ENCODE measurements at regions not wholly inside any gene's neighbourhood (a gene's known extent, or its start where the extent isn't known, plus 50 kb on each side); places are given as distances from the start of the nearest gene placed in this dataset.

DNA sequence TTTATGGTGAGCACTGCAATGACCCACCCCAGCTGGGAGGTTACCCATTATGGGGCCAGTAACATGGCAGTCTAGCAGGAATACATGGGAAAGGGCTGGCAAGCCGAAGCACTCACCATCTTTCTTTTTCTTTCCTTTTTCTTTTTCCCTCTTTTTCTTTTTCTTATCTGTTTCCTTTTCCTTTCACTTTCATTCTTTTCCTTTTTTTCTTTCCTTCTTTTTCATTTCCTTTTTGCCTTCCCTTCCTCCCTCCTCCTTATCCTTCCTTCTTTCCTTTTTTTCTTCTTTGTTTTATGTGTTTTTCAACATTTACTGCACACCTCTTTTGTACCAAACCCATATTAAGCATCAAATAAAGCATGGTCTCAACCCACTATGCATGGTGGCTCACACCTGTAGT lies 501.1 kb downstream of the MED13L start:
- Mint-ChIP-seq H3K36me3 (ENCODE audit: low read depth) (no peaks in the 10 kb centered on the region), H3K27me3 (ENCODE audit: low read depth) (peaks cover 24% of the 10 kb centered on the region), H3K9me3 (peaks cover 6% of the 10 kb centered on the region)

DNA sequence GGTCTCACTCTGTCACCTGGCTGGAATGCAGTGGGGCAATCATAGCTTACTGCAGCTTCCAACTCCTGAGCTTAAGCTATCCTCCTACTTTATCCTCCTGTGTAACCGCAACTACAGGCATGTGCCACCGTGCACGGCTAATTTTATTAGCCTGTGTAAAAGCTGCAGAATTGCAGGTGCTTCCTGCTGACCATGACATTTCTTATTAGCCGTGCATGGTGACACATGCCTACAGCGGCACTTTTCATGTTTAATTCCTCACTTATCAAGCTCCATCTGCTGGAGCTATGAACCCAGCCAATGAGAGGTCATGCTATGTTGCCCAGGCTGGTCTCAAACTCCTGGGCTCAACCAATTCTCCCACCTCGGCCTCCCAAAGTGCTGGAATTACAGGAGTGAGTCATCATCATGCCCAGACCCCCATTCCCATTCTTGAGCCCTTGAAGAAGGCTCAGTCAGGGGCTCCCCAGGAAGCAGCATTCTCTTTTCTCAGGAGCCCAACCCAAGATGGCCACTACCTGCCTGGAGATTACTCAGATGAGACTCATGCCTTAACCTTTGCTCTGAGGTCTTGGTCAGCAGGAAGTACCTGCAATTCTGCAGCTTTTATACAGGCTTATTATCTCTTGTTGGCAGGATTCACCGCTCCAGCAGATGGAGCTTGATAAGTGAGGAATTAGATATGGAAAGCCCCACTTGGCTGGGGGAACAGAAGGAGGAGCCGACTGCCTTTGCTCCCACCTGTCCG lies 503.2 kb downstream of the MED13L start:
- no peaks in the 10 kb centered on the region for H3K4me1 Mint-ChIP-seq
- TF ChIP-seq, protein P1, sequence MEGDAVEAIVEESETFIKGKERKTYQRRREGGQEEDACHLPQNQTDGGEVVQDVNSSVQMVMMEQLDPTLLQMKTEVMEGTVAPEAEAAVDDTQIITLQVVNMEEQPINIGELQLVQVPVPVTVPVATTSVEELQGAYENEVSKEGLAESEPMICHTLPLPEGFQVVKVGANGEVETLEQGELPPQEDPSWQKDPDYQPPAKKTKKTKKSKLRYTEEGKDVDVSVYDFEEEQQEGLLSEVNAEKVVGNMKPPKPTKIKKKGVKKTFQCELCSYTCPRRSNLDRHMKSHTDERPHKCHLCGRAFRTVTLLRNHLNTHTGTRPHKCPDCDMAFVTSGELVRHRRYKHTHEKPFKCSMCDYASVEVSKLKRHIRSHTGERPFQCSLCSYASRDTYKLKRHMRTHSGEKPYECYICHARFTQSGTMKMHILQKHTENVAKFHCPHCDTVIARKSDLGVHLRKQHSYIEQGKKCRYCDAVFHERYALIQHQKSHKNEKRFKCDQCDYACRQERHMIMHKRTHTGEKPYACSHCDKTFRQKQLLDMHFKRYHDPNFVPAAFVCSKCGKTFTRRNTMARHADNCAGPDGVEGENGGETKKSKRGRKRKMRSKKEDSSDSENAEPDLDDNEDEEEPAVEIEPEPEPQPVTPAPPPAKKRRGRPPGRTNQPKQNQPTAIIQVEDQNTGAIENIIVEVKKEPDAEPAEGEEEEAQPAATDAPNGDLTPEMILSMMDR (IDR thresholded peaks at IDR 0.05; ENCODE audit: unreplicated experiment in 3 of 3) = no peak
- no peak overlapping the region for H3K27ac Mint-ChIP-seq
- H3K27me3 Mint-ChIP-seq (ENCODE audit: low read depth) = peaks cover 24% of the 10 kb centered on the region
- H3K4me3 Mint-ChIP-seq = no peak overlapping the region
- H3K36me3 Mint-ChIP-seq (ENCODE audit: low read depth) = no peaks in the 10 kb centered on the region
- H3K9me3 Mint-ChIP-seq = peaks cover 6% of the 10 kb centered on the region

More for the DNA sequence above, 501.1 kb downstream of the MED13L start:
- Mint-ChIP-seq H3K4me3 (no peak overlapping the region), H3K27ac (no peak overlapping the region), H3K4me1 (no peaks in the 10 kb centered on the region)
- TF ChIP-seq, protein P1 (IDR thresholded peaks at IDR 0.05; ENCODE audit: unreplicated experiment in 3 of 3) = no peak

DNA sequence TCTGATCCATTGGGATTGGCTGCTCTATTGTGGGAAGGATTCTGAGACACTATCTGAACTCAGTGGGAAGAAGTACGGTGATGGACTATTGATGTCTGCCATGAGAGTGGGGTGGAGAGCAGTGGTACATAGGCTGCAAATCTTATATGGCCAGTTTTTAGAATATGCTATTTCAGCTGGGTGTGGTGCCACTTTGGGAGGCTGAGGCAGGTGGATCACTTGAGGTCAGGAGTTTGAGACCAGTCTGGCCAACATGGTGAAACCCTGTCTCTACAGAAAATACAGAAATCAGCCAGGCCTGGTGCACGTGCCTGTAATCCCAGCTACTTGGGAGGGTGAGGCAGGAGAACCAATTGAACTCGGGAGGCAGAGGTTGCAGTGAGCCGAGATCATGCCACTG lies 505.9 kb downstream of the MED13L start:
- no peak overlapping the region for H3K27ac Mint-ChIP-seq
- peaks cover 23% of the 10 kb centered on the region for H3K27me3 Mint-ChIP-seq (ENCODE audit: low read depth)
- H3K4me3 Mint-ChIP-seq = no peak overlapping the region
- no peaks in the 10 kb centered on the region for H3K36me3 Mint-ChIP-seq (ENCODE audit: low read depth)
- TF ChIP-seq, protein P1 (IDR thresholded peaks at IDR 0.05; ENCODE audit: unreplicated experiment in 3 of 3) = no peak
- H3K9me3 Mint-ChIP-seq = peaks cover 5% of the 10 kb centered on the region
- no peaks in the 10 kb centered on the region for H3K4me1 Mint-ChIP-seq

DNA sequence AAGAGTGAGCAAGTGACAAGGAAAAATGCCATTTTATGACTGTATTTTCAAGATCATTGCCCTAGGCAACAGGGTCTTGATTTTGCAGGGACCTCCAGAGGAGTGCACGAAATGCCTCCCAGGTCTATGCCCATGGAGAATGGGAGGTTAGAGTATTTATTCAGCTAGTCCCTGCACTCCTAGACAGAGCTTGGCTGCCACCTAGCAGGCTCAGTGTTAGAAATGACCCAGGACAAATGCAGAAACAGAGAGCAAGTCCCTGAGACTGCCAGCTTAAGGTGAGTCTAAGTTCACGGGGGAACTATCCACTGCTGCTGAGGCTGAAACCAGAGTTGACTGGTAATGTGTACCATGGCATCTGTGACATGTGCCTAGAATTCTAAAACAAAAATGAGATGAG lies 506.4 kb downstream of the MED13L start:
- Mint-ChIP-seq H3K27me3 (ENCODE audit: low read depth) (peaks cover 19% of the 10 kb centered on the region), H3K9me3 (peaks cover 4% of the 10 kb centered on the region), H3K27ac (no peak overlapping the region), H3K4me1 (no peaks in the 10 kb centered on the region), H3K4me3 (no peak overlapping the region), H3K36me3 (ENCODE audit: low read depth) (no peaks in the 10 kb centered on the region)
- TF ChIP-seq, protein P1 (IDR thresholded peaks at IDR 0.05; ENCODE audit: unreplicated experiment in 3 of 3) = peak in 2 of 3 experiments; percentile 31 to 46

DNA sequence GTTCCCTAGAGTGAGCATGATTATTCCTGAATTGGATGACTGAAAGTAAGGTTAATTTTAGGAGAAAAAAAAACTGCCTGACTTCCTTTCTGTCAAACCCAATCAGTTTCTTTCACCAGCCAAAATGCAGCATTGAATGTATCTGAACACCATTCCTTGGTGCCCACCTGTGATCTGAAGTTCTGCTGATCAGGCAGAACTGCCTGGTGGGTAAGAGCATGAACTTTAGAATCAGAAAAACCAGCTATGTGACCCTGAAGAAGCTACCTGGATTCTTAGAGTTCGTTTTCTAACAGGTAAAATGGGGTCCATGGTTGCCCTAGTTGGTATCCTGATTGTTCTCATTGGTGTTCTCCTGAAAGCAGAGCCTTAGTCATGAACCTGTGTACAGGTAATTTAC lies 506.9 kb downstream of the MED13L start:
- Mint-ChIP-seq H3K27ac (no peak overlapping the region), H3K27me3 (ENCODE audit: low read depth) (peaks cover 19% of the 10 kb centered on the region), H3K4me3 (no peak overlapping the region), H3K36me3 (ENCODE audit: low read depth) (no peaks in the 10 kb centered on the region), H3K9me3 (peaks cover 4% of the 10 kb centered on the region), H3K4me1 (no peaks in the 10 kb centered on the region)
- TF ChIP-seq, protein P1 (IDR thresholded peaks at IDR 0.05; ENCODE audit: unreplicated experiment in 3 of 3) = no peak

DNA sequence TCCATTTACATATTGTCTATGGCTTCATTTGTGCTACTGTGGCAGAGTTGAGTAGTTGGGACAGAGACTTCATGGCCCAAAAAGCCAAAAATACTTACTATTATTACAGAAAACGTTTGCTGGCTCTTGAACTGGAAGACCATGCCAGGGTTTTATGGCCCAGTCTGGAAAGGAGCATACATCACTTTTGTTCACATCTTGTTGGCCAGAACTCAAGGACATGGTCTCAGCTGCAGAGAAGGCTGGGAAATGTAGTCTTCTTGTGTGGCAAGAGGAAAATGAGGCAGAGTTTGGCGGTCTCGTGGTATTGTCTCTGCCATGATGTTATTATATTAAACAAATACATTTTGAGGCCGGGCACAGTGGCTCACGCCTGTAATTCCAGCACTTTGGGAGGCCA lies 509.6 kb downstream of the MED13L start:
- H3K27me3 Mint-ChIP-seq (ENCODE audit: low read depth) = peaks cover 7% of the 10 kb centered on the region
- TF ChIP-seq, protein P1 (IDR thresholded peaks at IDR 0.05; ENCODE audit: unreplicated experiment in 3 of 3) = no peak
- H3K9me3 Mint-ChIP-seq = peaks cover 2% of the 10 kb centered on the region
- no peak overlapping the region for H3K27ac Mint-ChIP-seq
- peaks cover 1% of the 10 kb centered on the region for H3K4me1 Mint-ChIP-seq
- no peak overlapping the region for H3K4me3 Mint-ChIP-seq
- H3K36me3 Mint-ChIP-seq (ENCODE audit: low read depth) = no peaks in the 10 kb centered on the region
